ENCODE measurements at regions not wholly inside any gene's neighbourhood (a gene's known extent, or its start where the extent isn't known, plus 50 kb on each side); places are given as distances from the start of the nearest gene placed in this dataset.
"Not testable (repeated sequence)": the region's sequence is repeated elsewhere in the genome, so short reads cannot be mapped to it uniquely, and the experiment has no call there.

DNA sequence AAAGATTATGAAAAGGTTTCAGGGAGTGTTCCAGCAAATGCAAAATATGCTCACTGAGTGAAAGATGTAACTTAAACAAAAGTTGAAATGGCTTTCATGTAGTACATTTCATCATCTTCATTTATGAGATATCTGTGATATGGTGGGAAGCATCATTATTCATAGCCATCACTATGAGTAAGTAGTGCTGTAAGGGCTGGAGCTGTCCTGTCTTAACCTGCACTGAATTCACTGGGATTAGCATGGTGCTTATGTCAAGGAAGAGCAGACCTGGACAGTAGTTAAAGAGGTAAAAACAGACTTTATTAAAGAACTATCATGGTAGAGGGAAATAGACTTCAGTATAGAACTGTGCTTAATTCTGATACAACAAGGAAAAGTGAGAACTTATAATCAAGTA lies 1347.3 kb downstream of the RPA4 start:
- no peak overlapping the region for H3K4me3 ChIP-seq
- H3K9me3 ChIP-seq = no peaks in the 10 kb centered on the region
- intact Hi-C loops (cut with DNase I; ENCODE audit: low total_unique reads) = no loop called here
- TF ChIP-seq POLR2A (IDR thresholded peaks at IDR 0.05) = no peak
- TF ChIP-seq, protein P1, sequence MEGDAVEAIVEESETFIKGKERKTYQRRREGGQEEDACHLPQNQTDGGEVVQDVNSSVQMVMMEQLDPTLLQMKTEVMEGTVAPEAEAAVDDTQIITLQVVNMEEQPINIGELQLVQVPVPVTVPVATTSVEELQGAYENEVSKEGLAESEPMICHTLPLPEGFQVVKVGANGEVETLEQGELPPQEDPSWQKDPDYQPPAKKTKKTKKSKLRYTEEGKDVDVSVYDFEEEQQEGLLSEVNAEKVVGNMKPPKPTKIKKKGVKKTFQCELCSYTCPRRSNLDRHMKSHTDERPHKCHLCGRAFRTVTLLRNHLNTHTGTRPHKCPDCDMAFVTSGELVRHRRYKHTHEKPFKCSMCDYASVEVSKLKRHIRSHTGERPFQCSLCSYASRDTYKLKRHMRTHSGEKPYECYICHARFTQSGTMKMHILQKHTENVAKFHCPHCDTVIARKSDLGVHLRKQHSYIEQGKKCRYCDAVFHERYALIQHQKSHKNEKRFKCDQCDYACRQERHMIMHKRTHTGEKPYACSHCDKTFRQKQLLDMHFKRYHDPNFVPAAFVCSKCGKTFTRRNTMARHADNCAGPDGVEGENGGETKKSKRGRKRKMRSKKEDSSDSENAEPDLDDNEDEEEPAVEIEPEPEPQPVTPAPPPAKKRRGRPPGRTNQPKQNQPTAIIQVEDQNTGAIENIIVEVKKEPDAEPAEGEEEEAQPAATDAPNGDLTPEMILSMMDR (IDR thresholded peaks at IDR 0.05) = no peak
- H3K27ac ChIP-seq = no peak overlapping the region
- H3K4me1 ChIP-seq = no peaks in the 10 kb centered on the region
- no peak for DNase-seq
- no peaks in the 10 kb centered on the region for H3K27me3 ChIP-seq
- H3K36me3 ChIP-seq = no peaks in the 10 kb centered on the region

DNA sequence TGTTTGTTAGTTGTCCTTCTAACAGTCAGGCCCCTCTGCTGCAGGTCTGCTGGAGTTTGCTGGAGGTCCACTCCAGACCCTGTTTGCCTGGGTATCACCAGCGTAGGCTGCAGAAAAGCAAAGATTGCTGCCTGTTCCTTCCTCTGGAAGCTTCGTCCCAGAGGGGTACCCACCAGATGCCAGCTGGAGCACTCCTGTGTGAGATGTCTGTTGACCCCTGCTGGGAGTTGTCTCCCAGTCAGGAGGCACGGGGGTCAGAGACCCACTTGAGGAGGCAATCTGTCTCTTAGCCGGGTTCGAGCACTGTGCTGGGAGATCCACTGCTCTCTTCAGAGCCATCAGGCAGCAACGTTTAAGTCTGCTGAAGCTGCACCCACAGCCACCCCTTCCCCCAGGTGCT lies 1356.4 kb downstream of the RPA4 start:
- H3K9me3 ChIP-seq; H3K36me3 ChIP-seq; H3K4me3 ChIP-seq; DNase-seq; H3K4me1 ChIP-seq; H3K27me3 ChIP-seq; intact Hi-C loops (cut with DNase I; ENCODE audit: low total_unique reads); H3K27ac ChIP-seq: not testable (repeated sequence)

DNA sequence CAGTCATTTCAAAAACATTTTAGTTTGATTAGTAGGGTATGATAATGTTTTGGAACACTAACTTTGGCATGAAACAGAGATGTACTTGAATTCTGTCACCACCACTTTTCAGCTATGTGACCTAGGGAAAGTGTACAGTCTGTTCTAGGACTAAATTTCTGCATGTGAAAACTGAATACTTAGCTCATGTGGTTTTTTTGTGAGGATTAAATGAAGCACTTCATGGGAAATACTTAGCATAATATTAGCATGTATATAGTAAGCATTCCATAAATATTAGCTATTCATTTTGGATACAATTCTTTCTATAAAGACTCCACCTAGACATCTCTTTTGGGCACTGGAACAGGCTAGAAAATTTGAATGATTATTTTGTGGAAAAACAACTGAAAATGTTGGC lies 1379.4 kb downstream of the RPA4 start:
- no peaks in the 10 kb centered on the region for H3K27me3 ChIP-seq
- no peaks in the 10 kb centered on the region for H3K4me1 ChIP-seq
- no peak for TF ChIP-seq POLR2A (IDR thresholded peaks at IDR 0.05)
- TF ChIP-seq, protein P1 (IDR thresholded peaks at IDR 0.05) = no peak
- intact Hi-C loops (cut with DNase I; ENCODE audit: low total_unique reads) = no loop called here
- no peak overlapping the region for H3K27ac ChIP-seq
- H3K36me3 ChIP-seq = no peaks in the 10 kb centered on the region
- DNase-seq = no peak
- H3K9me3 ChIP-seq = no peaks in the 10 kb centered on the region
- no peak overlapping the region for H3K4me3 ChIP-seq

DNA sequence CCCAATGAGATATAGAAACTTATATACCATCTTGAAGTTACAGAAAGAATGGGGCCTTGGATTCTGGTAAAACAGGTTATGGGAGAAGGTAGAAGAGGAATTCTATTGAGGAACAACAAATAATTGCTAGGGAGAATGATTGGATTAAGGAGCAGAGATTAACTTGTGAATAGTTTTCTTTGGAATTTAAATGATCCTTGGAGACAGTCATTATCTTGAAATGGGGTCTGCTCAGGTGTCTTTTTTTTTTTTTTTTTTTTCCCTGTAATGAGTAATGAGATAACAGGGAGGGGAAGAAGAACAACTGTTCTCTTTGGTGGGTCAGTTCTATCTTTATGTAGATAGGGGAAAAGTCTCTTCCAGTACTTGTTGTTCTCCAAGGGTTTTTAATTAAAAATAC lies 1406.0 kb downstream of the RPA4 start:
- Histone ChIP-seq H3K27me3 (no peaks in the 10 kb centered on the region), H3K36me3 (no peaks in the 10 kb centered on the region)

DNA sequence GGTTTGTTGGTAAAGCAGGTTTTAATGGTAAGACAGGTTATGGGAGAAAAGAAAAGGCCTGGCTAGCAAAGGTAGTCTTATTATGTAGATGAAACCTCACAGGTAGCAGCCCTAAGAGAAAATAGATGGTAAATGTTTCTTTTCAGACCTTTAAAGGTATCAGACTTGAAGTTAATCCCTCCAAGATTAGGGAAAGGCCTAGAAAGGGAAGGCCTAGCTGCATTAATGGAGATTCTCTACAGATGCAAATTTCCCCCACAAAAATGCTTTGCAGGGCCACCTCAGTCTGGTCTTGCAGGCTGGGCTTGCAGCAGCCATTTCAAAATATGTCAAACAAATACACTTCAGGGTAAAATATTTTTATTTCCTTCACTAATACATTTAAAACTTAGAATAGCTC lies 1410.6 kb downstream of the RPA4 start:
- Histone ChIP-seq H3K4me3 (no peak overlapping the region), H3K4me1 (no peaks in the 10 kb centered on the region), H3K9me3 (no peaks in the 10 kb centered on the region), H3K36me3 (no peaks in the 10 kb centered on the region), H3K27me3 (no peaks in the 10 kb centered on the region), H3K27ac (no peak overlapping the region)
- intact Hi-C loops (cut with DNase I; ENCODE audit: low total_unique reads) = no loop called here
- TF ChIP-seq, protein P1 (IDR thresholded peaks at IDR 0.05) = no peak
- TF ChIP-seq POLR2A (IDR thresholded peaks at IDR 0.05) = no peak
- no peak for DNase-seq

More for the DNA sequence above, 1406.0 kb downstream of the RPA4 start:
- DNase-seq = no peak
- no peaks in the 10 kb centered on the region for H3K4me1 ChIP-seq
- TF ChIP-seq POLR2A (IDR thresholded peaks at IDR 0.05) = no peak
- TF ChIP-seq, protein P1 (IDR thresholded peaks at IDR 0.05) = no peak
- intact Hi-C loops (cut with DNase I; ENCODE audit: low total_unique reads) = no loop called here
- no peak overlapping the region for H3K4me3 ChIP-seq
- H3K27ac ChIP-seq = no peak overlapping the region
- H3K9me3 ChIP-seq = no peaks in the 10 kb centered on the region

DNA sequence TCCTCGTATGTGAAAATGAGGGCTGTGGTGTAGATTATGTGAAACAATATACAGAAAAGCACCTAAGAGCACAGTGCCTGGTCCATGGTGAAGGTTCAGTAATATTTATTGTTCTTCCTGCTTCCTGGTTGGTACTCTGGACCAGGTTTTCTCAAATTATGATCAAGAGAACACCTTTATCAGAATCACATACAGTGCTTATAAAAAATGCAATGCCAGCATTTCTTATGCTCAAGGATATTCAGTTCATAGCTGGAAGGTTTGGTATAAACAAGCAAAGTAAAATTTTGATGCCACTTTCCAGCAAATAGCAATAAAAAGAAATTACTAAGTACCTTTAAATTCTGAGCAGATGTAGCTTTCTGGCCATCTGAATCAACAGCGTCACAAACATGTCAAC lies 1412.4 kb downstream of the RPA4 start:
- TF ChIP-seq, protein P1 (IDR thresholded peaks at IDR 0.05) = no peak
- no peak for TF ChIP-seq POLR2A (IDR thresholded peaks at IDR 0.05)
- H3K36me3 ChIP-seq = no peaks in the 10 kb centered on the region
- no peak overlapping the region for H3K4me3 ChIP-seq
- intact Hi-C loops (cut with DNase I; ENCODE audit: low total_unique reads) = no loop called here
- no peak overlapping the region for H3K27ac ChIP-seq
- no peaks in the 10 kb centered on the region for H3K27me3 ChIP-seq
- no peaks in the 10 kb centered on the region for H3K9me3 ChIP-seq
- no peaks in the 10 kb centered on the region for H3K4me1 ChIP-seq
- no peak for DNase-seq
